B cell (primary cell): ENCODE measurements at regions not wholly inside any gene's neighbourhood (a gene's known extent, or its start where the extent isn't known, plus 50 kb on each side); places are given as distances from the start of the nearest gene placed in this dataset.

Experiments
- ATAC-seq: fragments of 200-7000 bp; cut with Tn5 transposase; one replicate; pipeline ENCODE4 v1.10.0; 2021; ENCODE audit warnings: low read depth, mild to moderate bottlenecking, moderate number of reproducible peaks, moderate library complexity
- CTCF ChIA-PET: fragments of 350-600 bp; sonication (Branson Sonifier 250); formaldehyde crosslinking; loops from one replicate; lab custom pipeline; 2021; ENCODE audit warnings: antibody characterized with exemption, inconsistent platforms; lab: Charles Lee
- POLR2A ChIA-PET: fragments of 350-600 bp; sonication (Branson Sonifier 250); formaldehyde crosslinking; loops from one replicate; lab custom pipeline; 2021; ENCODE audit warnings: antibody characterized with exemption; lab: Charles Lee
- DNase-seq: peaks from one replicate; pipeline ENCODE4 v3.0.0; 2013
- H2AFZ ChIP-seq: 2 replicates; pipeline ENCODE4 v1.6.1; 2012; ENCODE audit warnings: mild to moderate bottlenecking, low read depth, low read length; ENCODE audit not compliant: insufficient read depth, poor library complexity, severe bottlenecking
- H3K27ac ChIP-seq, 2 donors: 1 replicate in 1 of 2; 2 replicates in 1 of 2; pipeline ENCODE4 v1.5.1; 2012 to 2013; ENCODE audit warnings: low read length in 2 of 2, mild to moderate bottlenecking in 2 of 2, moderate library complexity in 1 of 2
- H3K27me3 ChIP-seq, 4 experiments: fragments of 200-600 bp in 1 of 4; sonication (generic) in 1 of 4; replicated peaks in 1 of 4; 1 replicate in 2 of 4; 2 replicates in 2 of 4; pipeline versions ENCODE4 v1.6.1 to v1.7.0; 2013 to 2016; ENCODE audit warnings: low read length in 3 of 4, mild to moderate bottlenecking in 2 of 4, mixed read lengths in 1 of 4, moderate library complexity in 1 of 4; ENCODE audit not compliant: insufficient read depth in 4 of 4, control insufficient read depth in 3 of 4; ENCODE audit errors: control extremely low read depth in 1 of 4
- H3K36me3 ChIP-seq, 2 experiments: replicated peaks in 1 of 2; 1 replicate in 1 of 2; 2 replicates in 1 of 2; pipeline versions ENCODE4 v1.6.1 to v1.7.1; 2013; ENCODE audit warnings: low read length in 1 of 2; ENCODE audit not compliant: insufficient read depth in 2 of 2, control insufficient read depth in 1 of 2; ENCODE audit errors: control extremely low read depth in 1 of 2, extremely low read depth in 1 of 2
- H3K4me1 ChIP-seq, 2 donors: fragments of 200-600 bp in 1 of 2; sonication (generic) in 1 of 2; 1 replicate in 1 of 2; 2 replicates in 1 of 2; pipeline versions ENCODE4 v1.5.1 to v1.6.1; 2013 to 2017; ENCODE audit warnings: low read length in 2 of 2; ENCODE audit not compliant: control insufficient read depth in 2 of 2, insufficient read depth in 2 of 2
- H3K4me2 ChIP-seq: replicated peaks from 2 replicates; pipeline ENCODE3; 2012; ENCODE audit warnings: mild to moderate bottlenecking, low read depth, low read length; ENCODE audit not compliant: poor library complexity, severe bottlenecking
- H3K4me3 ChIP-seq, 5 experiments: fragments of 200-600 bp in 1 of 5; sonication (generic) in 1 of 5; 1 replicate in 3 of 5; 2 replicates in 2 of 5; pipeline versions ENCODE4 v1.5.1 to v1.7.0; 2011 to 2016; ENCODE audit warnings: low read length in 4 of 5, mild to moderate bottlenecking in 4 of 5, low read depth in 2 of 5, control low read depth in 1 of 5, moderate library complexity in 1 of 5; ENCODE audit not compliant: insufficient read depth in 1 of 5; ENCODE audit errors: control extremely low read depth in 1 of 5, extremely low read depth in 1 of 5
- H3K79me2 ChIP-seq: fragments of 200-600 bp; sonication (generic); one replicate; pipeline ENCODE4 v1.6.0; 2016; ENCODE audit warnings: low read length; ENCODE audit not compliant: control insufficient read depth, insufficient read depth
- H3K9ac ChIP-seq: fragments of 200-600 bp; sonication (generic); 2 replicates; pipeline ENCODE4 v1.6.1; 2017; ENCODE audit warnings: mild to moderate bottlenecking, low read length, moderate library complexity
- H3K9me3 ChIP-seq, 3 donors: one replicate each; pipeline versions ENCODE4 v1.6.1 to v1.7.1; 2013; ENCODE audit warnings: low read length in 2 of 3; ENCODE audit not compliant: control insufficient read depth in 2 of 3, insufficient read depth in 1 of 3; ENCODE audit errors: control extremely low read depth in 1 of 3
- H4K20me1 ChIP-seq: 2 replicates; pipeline ENCODE4 v1.6.0; 2012; ENCODE audit warnings: mild to moderate bottlenecking, low read length; ENCODE audit not compliant: insufficient read depth, control insufficient read depth, poor library complexity, severe bottlenecking
- H3K27ac Mint-ChIP-seq: one replicate; pipeline ENCODE4 v1.8.0; 2021; ENCODE audit warnings: mixed read lengths
- H3K27me3 Mint-ChIP-seq: one replicate; pipeline ENCODE4 v1.8.0; 2021; ENCODE audit warnings: mixed read lengths
- H3K4me1 Mint-ChIP-seq: one replicate; pipeline ENCODE4 v1.8.0; 2021; ENCODE audit warnings: mixed read lengths
- H3K4me3 Mint-ChIP-seq: one replicate; pipeline ENCODE4 v1.8.0; 2021; ENCODE audit warnings: mixed read lengths
- H3K9me3 Mint-ChIP-seq: one replicate; pipeline ENCODE4 v1.8.0; 2022; ENCODE audit warnings: mixed read lengths; ENCODE audit not compliant: insufficient read depth
- CTCF ChIP-seq: fragments of 200-600 bp; IDR thresholded peaks from one replicate; pipeline ENCODE4 v1.8.0; 2022; ENCODE audit warnings: antibody characterized with exemption, mild to moderate bottlenecking
- EZH2 ChIP-seq: IDR thresholded peaks from 2 replicates; pipeline ENCODE4 v1.6.1; 2012; ENCODE audit warnings: borderline replicate concordance, low read depth, mild to moderate bottlenecking, moderate library complexity, low read length; ENCODE audit not compliant: insufficient read depth, poor library complexity, severe bottlenecking
- WGBS: methylation state at CpG from one replicate; pipeline ENCODE4 v1.1.5; 2013; ENCODE audit warnings: missing lambda C conversion rate; ENCODE audit not compliant: insufficient coverage; 5-methylcytosine and 5-hydroxymethylcytosine counted together
- intact Hi-C: fragments of 100-400 bp; cut with micrococcal nuclease; formaldehyde crosslinking; loops from one replicate; pipeline ENCODE4 v1.10.0; 2022

- H4K20me1 ChIP-seq = no peaks in the 10 kb centered on the region
- ATAC-seq (no peak), DNase-seq (no peak)
- H3K9ac ChIP-seq = no peak overlapping the region
- H2AFZ ChIP-seq = no peak overlapping the region
- H3K27ac ChIP-seq = no peak overlapping the region
- peaks cover 4 to 5% of the 10 kb centered on the region in 2 donors for H3K4me1 ChIP-seq
- POLR2A ChIA-PET = no interaction called here
- no peaks in the 10 kb centered on the region for H3K79me2 ChIP-seq
- 100% methylated on average over 1 of the region's 1 CpG for WGBS
- H3K4me1 Mint-ChIP-seq = peaks cover 4% of the 10 kb centered on the region
- H3K27me3 Mint-ChIP-seq = peaks cover 8% of the 10 kb centered on the region
- H3K4me3 ChIP-seq = no peak overlapping the region
- H3K27ac Mint-ChIP-seq = no peak overlapping the region
- CTCF ChIA-PET = no interaction called here
- no peaks in the 10 kb centered on the region for H3K9me3 Mint-ChIP-seq
- H3K9me3 ChIP-seq = peaks cover 0 to 1% (median 0%) of the 10 kb centered on the region in 3 donors
- TF ChIP-seq CTCF = no peak
- TF ChIP-seq EZH2 = no peak
- H3K36me3 ChIP-seq = no peaks in the 10 kb centered on the region
- H3K27me3 ChIP-seq = no peaks in the 10 kb centered on the region
- no peak overlapping the region for H3K4me3 Mint-ChIP-seq
- intact Hi-C loops = no loop called here
- H3K4me2 ChIP-seq = no peak overlapping the region
Observed at GRCh38 chr3:111248406-111248805, 176.8 kb downstream of the NECTIN3 start.

GRCh38 chr3:111249421-111249820 lies 177.8 kb downstream of the NECTIN3 start:
- H3K36me3 ChIP-seq = no peaks in the 10 kb centered on the region
- H3K27ac Mint-ChIP-seq = no peak overlapping the region
- no peak overlapping the region for H3K27ac ChIP-seq
- H3K9me3 ChIP-seq = no peaks in the 10 kb centered on the region
- ATAC-seq (no peak), DNase-seq (no peak)
- H3K4me2 ChIP-seq = no peak overlapping the region
- intact Hi-C loops = no loop called here
- H3K4me1 ChIP-seq = peaks cover 4 to 5% of the 10 kb centered on the region in 2 donors
- POLR2A ChIA-PET = no interaction called here
- no peaks in the 10 kb centered on the region for H3K79me2 ChIP-seq
- no peak overlapping the region for H3K4me3 ChIP-seq
- TF ChIP-seq CTCF = no peak
- no peak for TF ChIP-seq EZH2
- H3K9ac ChIP-seq = no peak overlapping the region
- H3K4me1 Mint-ChIP-seq = peaks cover 4% of the 10 kb centered on the region
- peaks cover 8% of the 10 kb centered on the region for H3K27me3 Mint-ChIP-seq
- H3K9me3 Mint-ChIP-seq = no peaks in the 10 kb centered on the region
- no peaks in the 10 kb centered on the region for H3K27me3 ChIP-seq
- CTCF ChIA-PET = no interaction called here
- no peak overlapping the region for H2AFZ ChIP-seq
- H3K4me3 Mint-ChIP-seq = no peak overlapping the region
- no peaks in the 10 kb centered on the region for H4K20me1 ChIP-seq
